ACC112 (cell line): ENCODE measurements at regions not wholly inside any gene's neighbourhood (a gene's known extent, or its start where the extent isn't known, plus 50 kb on each side); places are given as distances from the start of the nearest gene placed in this dataset.
A peak's percentile ranks its signal among the peaks of the same experiment; 100 is the strongest.

Experiments
- H2AFZ ChIP-seq: fragments of 200-600 bp; sonication (generic); one replicate; pipeline ENCODE4 v1.6.0; 2017; ENCODE audit warnings: antibody characterized with exemption, low read length; ENCODE audit not compliant: unreplicated experiment
- H3K27ac ChIP-seq: fragments of 200-600 bp; sonication (generic); 2 replicates; pipeline ENCODE4 v1.5.1; 2014; ENCODE audit warnings: low read depth, mild to moderate bottlenecking, antibody characterized with exemption, low read length, moderate library complexity
- H3K27me3 ChIP-seq: fragments of 200-600 bp; sonication (generic); 2 replicates; pipeline ENCODE4 v1.6.1; 2014; ENCODE audit warnings: mild to moderate bottlenecking, antibody characterized with exemption, low read length, moderate library complexity, mixed read lengths; ENCODE audit not compliant: insufficient read depth
- H3K36me3 ChIP-seq: fragments of 200-600 bp; sonication (generic); 2 replicates; pipeline ENCODE4 v1.6.1; 2016; ENCODE audit warnings: mild to moderate bottlenecking, antibody characterized with exemption, low read length, moderate library complexity, mixed read lengths; ENCODE audit not compliant: insufficient read depth
- H3K4me1 ChIP-seq: fragments of 200-600 bp; sonication (generic); one replicate; pipeline ENCODE4 v1.6.1; 2016; ENCODE audit warnings: low read length, mixed read lengths; ENCODE audit not compliant: insufficient read depth, unreplicated experiment, control insufficient read depth
- H3K4me3 ChIP-seq: fragments of 200-600 bp; sonication (generic); 2 replicates; pipeline ENCODE4 v1.5.1; 2014; ENCODE audit warnings: mild to moderate bottlenecking, low read depth, low read length
- H3K79me2 ChIP-seq: fragments of 200-600 bp; sonication (generic); one replicate; pipeline ENCODE4 v1.6.0; 2016; ENCODE audit warnings: low read length; ENCODE audit not compliant: control insufficient read depth, unreplicated experiment, insufficient read depth

DNA sequence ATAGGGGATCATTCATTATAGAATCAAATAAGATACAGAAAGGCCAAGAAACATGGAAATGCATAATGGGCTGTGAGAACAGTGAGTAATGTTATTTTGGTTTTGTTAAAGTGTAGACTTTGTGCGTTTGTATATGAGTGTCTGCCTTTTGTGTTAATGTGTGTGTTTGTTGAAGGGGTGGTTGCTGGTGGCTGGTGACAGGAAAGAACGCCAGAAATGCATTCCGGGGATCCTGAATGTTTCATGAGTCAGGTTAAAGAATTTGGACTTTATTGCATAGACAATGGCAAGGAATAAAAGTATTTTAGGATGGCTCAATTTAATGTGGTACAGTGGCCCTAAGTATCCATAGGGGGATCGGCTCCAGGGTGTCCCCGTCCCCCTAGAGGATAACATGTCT, 1228.9 kb downstream of the PCDH7 start:
- no peak overlapping the region for H2AFZ ChIP-seq
- H3K4me3 ChIP-seq, result no peak overlapping the region
- H3K27ac ChIP-seq, result no peak overlapping the region
- H3K79me2 ChIP-seq, result no peaks in the 10 kb centered on the region
- H3K36me3 ChIP-seq, result no peaks in the 10 kb centered on the region
- H3K4me1 ChIP-seq, result no peaks in the 10 kb centered on the region
- no peaks in the 10 kb centered on the region for H3K27me3 ChIP-seq

DNA sequence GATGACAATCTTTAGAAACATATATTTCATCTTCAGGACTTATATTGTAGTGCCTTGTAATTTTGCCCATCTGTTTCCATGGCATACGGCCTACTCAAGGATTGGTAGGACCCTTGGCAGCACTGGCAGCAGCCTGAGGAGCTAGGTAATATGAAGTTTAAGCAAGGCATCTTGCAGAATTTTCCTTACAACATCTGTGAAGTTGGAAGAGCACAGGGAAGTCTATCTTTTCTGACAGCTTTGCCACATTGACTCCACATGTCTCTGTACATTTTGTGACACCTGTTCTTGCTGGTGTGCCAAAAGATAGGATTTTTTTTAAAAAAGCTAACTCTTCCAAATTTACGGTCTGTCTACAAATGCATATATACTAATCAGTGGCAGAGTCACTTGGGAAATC, 1235.2 kb downstream of the PCDH7 start:
- Histone ChIP-seq H3K79me2 (no peaks in the 10 kb centered on the region), H3K4me1 (no peaks in the 10 kb centered on the region), H3K27ac (no peak overlapping the region), H3K27me3 (no peaks in the 10 kb centered on the region), H2AFZ (no peak overlapping the region), H3K4me3 (no peak overlapping the region), H3K36me3 (no peaks in the 10 kb centered on the region)

DNA sequence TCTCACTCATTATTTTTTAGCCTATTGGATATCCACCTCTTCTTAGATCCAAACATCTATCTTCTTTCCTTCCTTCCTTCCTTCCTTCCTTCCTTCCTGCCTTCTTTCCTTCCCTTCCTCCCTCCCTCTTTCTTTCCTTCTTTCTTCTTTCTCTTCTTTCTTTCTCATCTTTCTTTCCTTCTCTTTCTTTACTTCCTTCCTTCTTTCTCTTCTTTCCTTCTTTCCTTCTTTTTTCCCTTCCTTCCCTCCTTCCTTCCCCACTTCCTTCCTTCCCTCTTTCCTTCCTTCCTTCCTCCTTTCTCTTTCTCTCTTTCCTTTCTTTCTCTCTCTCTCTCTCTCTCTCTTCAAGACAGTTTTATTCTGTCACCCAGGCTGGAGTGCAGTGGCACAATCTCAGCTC, 1239.8 kb downstream of the PCDH7 start:
- Histone ChIP-seq H3K27ac (no peak overlapping the region), H3K79me2 (no peaks in the 10 kb centered on the region), H3K27me3 (no peaks in the 10 kb centered on the region), H3K4me1 (no peaks in the 10 kb centered on the region), H2AFZ (no peak overlapping the region), H3K4me3 (no peak overlapping the region), H3K36me3 (no peaks in the 10 kb centered on the region)

DNA sequence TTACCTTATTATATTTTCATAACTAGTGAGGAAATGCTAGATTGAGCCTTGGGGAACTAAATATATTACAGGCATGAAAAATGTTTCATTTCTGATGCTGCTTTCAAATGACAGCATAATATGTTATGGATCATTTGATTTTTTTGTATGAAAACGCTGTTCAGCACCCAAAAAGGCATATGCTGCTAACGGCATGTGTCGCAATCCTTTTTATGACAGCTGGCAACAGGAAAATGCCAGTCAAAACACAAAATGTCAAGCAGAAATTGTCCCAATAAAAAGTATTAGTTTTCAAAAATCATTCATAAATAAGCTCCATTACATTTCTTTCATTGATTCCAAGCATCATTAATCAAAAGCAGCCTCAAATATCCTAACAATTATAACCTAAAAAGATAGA, 1244.5 kb downstream of the PCDH7 start:
- H3K4me1 ChIP-seq, result no peaks in the 10 kb centered on the region
- H3K36me3 ChIP-seq, result no peaks in the 10 kb centered on the region
- H3K79me2 ChIP-seq, result no peaks in the 10 kb centered on the region
- no peak overlapping the region for H2AFZ ChIP-seq
- no peak overlapping the region for H3K27ac ChIP-seq
- H3K27me3 ChIP-seq, result no peaks in the 10 kb centered on the region
- H3K4me3 ChIP-seq, result no peak overlapping the region

DNA sequence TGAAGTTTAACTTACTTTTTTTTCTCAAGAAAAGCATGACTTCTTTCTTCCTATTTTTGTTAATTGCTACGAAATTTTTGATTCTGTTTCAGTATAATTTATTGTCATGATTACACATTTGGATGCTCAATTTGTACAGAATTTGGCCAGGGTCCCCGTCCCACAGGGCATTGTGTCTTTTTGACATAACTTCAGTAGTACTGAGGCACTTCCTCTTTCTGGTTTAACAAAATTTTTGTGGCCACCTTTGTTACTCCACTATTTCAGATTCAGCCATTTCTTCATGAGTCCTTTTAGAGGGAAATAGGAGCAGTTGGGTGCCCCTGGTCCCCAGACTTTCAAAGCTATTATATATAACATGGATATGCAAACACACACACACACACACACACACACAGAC, 1248.7 kb downstream of the PCDH7 start:
- Histone ChIP-seq H3K4me1 (no peaks in the 10 kb centered on the region), H3K36me3 (no peaks in the 10 kb centered on the region), H3K4me3 (no peak overlapping the region), H3K27ac (no peak overlapping the region), H2AFZ (no peak overlapping the region), H3K79me2 (no peaks in the 10 kb centered on the region), H3K27me3 (no peaks in the 10 kb centered on the region)

DNA sequence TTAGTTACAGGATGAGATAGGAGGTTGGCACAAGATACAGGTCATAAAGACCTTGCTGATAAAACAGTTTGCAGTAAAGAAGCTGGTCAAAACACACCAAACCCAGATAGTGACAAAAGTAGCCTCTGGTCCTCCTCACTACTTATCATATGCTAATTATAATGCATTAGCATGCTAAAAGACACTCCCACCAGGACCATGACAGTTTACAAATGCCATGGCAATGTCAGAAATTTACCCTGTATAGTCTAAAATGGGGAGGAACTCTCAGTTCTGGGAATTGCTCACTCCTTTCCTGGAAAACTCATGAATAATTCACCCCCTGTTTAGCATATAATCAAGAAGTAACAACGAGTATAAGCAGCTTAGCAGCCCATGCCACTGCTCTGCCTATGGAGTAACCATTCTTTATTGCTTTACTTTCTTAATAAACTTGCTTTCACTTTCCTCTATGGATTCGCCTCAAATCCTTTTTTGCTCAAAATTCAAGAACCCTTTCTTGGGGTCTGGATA, 1254.4 kb downstream of the PCDH7 start:
- no peaks in the 10 kb centered on the region for H3K27me3 ChIP-seq
- H3K4me3 ChIP-seq, result peak overlapping the region; percentile 42; the same call in 1 of the 2 replicates
- no peaks in the 10 kb centered on the region for H3K36me3 ChIP-seq
- H3K4me1 ChIP-seq, result no peaks in the 10 kb centered on the region
- no peaks in the 10 kb centered on the region for H3K79me2 ChIP-seq
- H3K27ac ChIP-seq, result no peak overlapping the region
- H2AFZ ChIP-seq, result peak overlapping the region; percentile 85

DNA sequence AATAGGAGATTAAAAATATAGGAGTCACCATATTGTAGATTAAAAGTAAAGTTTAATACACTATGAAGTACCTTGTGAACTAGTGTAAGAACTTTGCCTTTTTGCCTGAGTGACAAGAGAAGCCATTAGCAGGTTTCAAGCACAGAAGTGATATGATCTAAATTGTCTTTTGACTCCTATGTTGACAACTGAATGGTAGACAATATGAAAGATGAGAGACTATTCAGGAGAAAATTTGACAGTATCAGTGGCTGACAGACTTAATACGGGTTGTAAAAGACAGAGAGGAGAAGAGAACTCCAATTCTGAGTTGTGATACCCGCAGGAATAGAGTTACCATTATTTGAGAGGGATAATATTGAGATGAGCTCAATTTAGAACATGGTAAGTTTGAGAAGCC, 1259.8 kb downstream of the PCDH7 start:
- Histone ChIP-seq H3K27me3 (no peaks in the 10 kb centered on the region), H3K36me3 (no peaks in the 10 kb centered on the region), H2AFZ (no peak overlapping the region)

DNA sequence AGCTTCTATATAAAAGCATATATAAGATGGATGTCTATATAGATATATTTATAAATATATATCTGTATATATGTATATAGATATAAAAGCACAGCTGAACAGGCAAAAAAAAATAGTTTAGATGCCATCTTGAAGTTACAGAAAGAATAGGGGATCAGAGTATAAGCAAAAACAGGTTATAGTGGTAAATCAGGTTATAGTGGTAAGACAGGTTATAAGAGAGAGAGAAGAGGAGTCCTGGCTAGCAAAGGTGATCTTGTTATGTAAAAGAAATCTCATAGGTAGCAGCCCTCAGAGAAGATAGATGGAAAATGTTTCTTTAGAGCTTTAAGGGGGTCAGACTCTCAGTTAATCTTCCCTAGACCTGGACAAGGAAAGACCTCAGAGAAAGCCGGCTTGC, 1263.1 kb downstream of the PCDH7 start:
- peaks cover 6% of the 10 kb centered on the region for H3K4me1 ChIP-seq
- H3K36me3 ChIP-seq, result no peaks in the 10 kb centered on the region
- H3K4me3 ChIP-seq, result no peak overlapping the region
- H2AFZ ChIP-seq, result no peak overlapping the region
- H3K79me2 ChIP-seq, result no peaks in the 10 kb centered on the region
- H3K27me3 ChIP-seq, result no peaks in the 10 kb centered on the region
- H3K27ac ChIP-seq, result no peak overlapping the region

More for the DNA sequence above, 1259.8 kb downstream of the PCDH7 start:
- H3K4me3 ChIP-seq, result no peak overlapping the region
- H3K4me1 ChIP-seq, result peaks cover 6% of the 10 kb centered on the region
- H3K79me2 ChIP-seq, result no peaks in the 10 kb centered on the region
- H3K27ac ChIP-seq, result no peak overlapping the region

DNA sequence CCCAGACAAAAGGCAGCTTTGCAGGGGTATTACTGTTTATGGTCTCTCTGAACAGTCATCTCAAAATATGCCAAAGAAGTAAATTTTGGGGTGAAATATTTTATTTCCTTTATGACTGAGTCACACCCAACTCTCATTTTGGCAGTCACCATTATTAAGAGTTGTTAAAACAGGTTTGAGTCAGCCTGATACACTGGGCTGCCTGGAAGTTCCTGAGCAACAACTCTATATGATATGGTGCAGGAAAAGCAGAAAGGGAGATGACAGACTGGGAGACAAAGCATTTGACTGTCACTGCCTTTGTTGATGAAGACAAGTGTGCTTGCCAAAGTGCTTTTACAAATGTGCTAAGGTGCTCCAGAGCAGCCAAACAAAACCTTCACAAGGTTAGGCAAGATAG, 1263.5 kb downstream of the PCDH7 start:
- Histone ChIP-seq H3K4me3 (no peak overlapping the region), H2AFZ (no peak overlapping the region), H3K27me3 (no peaks in the 10 kb centered on the region), H3K27ac (no peak overlapping the region), H3K79me2 (no peaks in the 10 kb centered on the region), H3K4me1 (peaks cover 6% of the 10 kb centered on the region), H3K36me3 (no peaks in the 10 kb centered on the region)

DNA sequence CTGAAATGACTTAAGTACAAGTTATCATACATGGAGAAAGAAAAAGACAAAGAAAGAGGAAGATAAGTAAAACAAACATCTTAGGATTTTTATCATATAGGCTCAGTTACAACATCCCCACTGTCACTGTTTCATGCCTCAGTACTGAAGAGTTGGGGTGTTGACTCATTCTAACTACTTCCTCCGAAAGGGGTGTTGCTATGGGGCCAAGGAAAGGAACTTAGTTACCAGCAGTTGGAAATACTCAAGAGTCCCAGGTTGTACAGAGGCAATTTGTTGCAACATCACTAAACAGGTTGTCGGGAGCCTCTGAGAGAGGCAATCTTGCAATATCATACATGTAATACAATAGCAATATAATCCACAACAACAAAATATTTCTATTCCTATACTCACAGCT, 1264.7 kb downstream of the PCDH7 start:
- Histone ChIP-seq H3K36me3 (no peaks in the 10 kb centered on the region), H3K4me3 (no peak overlapping the region), H3K27ac (no peak overlapping the region), H3K4me1 (peaks cover 6% of the 10 kb centered on the region), H3K27me3 (no peaks in the 10 kb centered on the region), H2AFZ (no peak overlapping the region), H3K79me2 (no peaks in the 10 kb centered on the region)

DNA sequence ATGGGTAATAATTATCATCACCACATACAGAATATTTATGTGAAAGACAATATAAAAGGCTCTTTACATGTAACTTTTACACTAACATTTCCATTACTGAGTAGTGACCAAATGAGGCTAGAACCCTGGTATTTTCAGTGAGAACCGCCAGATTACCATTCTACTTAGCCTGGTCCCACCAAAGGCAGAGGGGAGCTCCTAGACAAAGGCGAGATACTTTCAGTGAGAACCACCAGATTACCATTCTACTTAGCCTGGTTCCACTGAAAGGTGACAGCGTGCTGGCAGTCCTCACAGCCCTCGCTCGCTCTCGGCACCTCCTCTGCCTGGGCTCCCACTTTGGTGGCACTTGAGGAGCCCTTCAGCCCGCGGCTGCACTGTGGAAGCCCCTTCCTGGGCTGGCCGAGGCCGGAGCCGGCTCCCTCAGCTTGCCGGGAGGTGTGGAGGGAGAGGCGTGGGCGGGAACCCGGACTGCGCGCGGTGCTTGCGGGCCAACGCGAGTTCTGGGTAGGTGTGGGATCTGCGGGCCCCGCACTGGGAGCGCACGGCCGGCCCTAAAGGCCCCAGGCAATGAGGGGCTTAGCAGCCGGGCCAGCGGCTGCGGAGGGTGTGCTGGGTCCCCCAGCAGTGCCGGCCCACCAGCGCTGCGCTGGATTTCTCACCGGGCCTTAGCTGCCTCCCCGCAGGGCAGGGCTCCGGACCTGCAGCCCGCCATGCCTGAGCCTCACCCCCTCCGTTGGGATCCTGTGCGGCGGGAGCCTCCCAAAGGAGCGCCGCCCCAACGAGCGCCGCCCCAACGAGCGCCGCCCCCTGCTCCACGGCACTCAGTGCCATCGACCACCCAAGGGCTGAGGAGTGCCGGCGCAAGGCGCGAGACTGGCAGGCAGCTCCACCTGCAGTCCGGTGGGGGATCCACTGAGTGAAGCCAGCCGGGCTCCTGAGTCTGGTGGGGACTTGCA, 1276.1 kb downstream of the PCDH7 start:
- Histone ChIP-seq H3K4me3 (no peak overlapping the region), H3K27me3 (no peaks in the 10 kb centered on the region), H3K4me1 (no peaks in the 10 kb centered on the region), H3K36me3 (no peaks in the 10 kb centered on the region), H3K79me2 (no peaks in the 10 kb centered on the region), H2AFZ (no peak overlapping the region), H3K27ac (no peak overlapping the region)
